CD4-positive, alpha-beta T cell treated with Interleukin-4 for 4 hours (primary cell): ENCODE measurements at regions not wholly inside any gene's neighbourhood (a gene's known extent, or its start where the extent isn't known, plus 50 kb on each side); places are given as distances from the start of the nearest gene placed in this dataset.
"Not testable (repeated sequence)": the region's sequence is repeated elsewhere in the genome, so short reads cannot be mapped to it uniquely, and the experiment has no call there.

Experiments used
- DNase-seq: peaks from one replicate; pipeline ENCODE4 v3.0.0-alpha.2; 2020

DNA sequence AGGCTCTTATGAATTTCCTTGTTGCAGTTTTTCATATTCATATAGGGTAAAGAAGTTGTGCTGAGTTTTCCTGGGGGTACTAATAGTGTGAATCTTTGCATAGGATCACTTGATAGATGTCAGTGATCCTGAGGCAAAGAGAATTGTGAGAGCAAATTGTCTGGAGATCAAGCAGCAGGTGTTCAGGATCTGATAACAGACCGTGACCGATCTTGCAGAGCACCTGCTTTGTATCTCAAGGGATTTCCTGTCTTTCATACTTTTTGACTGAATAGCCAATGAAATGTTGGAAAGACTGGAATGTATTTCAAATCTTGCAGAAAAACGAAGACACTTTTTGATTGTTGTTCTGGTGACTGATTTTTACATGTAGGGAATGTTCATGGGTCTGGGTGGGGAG, 914.5 kb downstream of the STIM2 start:
- DNase-seq: no peak

- no peak for DNase-seq
Observed at GRCh38 chr4:27779827-27780226, 919.2 kb downstream of the STIM2 start.

DNA sequence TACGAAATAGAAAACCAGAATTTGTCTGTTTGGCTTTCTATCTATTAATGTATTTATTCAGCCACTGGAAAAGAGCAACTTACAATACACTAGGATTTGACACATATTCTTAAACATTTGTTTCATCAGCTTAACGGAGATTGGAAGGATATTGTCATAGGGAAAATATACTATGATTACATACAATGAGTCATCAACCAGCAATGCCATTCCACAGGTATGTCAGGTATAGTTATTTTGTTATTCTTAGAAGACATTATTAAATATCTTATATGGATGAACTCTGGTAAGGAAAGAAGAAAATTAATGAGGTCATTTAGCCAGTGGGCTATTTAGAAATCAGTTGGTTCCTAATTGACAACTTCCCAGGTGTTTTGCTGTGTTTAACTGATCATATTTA, 926.6 kb downstream of the STIM2 start:
- DNase-seq: no peak

DNA sequence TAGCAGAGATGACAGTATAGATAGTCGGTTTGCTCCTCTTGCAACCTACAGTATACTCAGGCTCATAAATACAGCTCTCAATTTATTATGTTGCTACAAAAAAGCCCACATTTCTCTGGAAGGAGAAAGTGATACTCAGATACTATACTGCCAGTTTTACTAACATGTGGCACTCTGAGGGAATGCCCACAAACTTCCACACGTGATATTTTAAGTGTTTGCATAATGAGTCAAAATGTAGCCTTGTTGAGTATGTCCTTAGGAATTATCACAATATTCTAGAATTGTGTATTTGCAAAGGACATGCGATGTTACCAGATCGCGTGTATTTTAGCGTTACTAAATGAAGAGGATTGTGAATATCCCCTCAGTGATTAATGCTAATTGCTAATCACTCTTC, 929.1 kb downstream of the STIM2 start:
- no peak for DNase-seq

GRCh38 chr4:27790911-27791310, 930.3 kb downstream of the STIM2 start:
- DNase-seq: no peak

- no peak for DNase-seq
Observed at GRCh38 chr4:27791640-27792039, 931.0 kb downstream of the STIM2 start.

DNA sequence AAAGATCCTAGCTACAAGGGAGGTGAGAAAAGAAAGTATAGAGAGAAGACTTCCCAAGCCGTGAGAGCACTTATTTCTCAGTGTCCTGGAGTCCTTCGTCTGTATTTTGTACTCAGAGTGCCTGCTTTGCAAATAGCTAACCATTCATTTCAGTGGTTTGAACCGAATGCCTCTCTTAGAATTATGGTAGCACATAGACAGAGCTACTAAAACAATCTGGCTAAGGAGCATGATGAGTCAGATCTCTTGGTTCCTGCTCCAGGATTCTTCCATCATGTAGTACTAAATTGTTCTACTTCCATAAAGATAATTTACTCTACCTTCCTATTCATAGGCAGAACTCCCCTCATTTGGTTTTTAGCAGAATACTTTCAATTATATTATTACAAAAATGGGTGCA, 946.6 kb downstream of the STIM2 start:
- no peak for DNase-seq

DNA sequence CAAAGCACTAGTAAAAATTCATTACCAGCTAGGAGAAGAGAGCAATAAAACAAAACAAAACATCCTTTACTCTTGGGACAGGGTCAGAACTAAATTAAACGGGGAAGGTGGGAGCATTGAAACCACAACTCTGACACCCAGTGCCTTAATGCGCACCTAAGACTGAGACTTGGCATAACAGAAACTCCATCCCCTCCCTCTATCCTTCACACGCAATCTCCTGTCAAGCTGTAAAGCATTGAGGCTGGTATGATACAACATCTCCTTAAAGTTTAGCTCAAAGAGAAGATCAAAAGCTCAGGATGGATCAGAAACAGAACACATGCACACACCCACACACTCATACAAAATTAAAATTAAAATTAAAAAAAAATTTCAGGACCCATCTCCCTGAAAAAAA, 951.3 kb downstream of the STIM2 start:
- DNase-seq: no peak

DNA sequence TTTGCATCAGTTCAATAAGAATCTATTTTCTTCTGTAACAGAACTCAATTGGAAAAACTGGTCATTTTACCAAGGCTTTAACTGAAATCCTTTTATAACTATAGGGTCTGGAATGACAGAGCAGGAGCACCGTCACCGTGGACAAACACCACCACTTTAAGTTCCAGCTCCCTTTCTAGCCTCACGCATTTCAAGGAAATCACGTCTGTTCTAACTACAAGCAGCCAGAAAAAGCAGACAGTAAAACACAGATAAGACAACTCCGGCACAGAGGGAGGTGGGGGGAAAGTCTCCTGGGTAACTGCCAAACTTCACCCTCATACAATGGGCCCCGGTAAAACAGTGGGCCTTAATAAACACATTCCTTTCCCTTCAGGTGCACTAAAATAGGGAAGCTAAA, 952.6 kb downstream of the STIM2 start:
- not testable (repeated sequence) for DNase-seq

GRCh38 chr4:27813699-27814425, 953.2 kb downstream of the STIM2 start:
- not testable (repeated sequence) for DNase-seq

DNA sequence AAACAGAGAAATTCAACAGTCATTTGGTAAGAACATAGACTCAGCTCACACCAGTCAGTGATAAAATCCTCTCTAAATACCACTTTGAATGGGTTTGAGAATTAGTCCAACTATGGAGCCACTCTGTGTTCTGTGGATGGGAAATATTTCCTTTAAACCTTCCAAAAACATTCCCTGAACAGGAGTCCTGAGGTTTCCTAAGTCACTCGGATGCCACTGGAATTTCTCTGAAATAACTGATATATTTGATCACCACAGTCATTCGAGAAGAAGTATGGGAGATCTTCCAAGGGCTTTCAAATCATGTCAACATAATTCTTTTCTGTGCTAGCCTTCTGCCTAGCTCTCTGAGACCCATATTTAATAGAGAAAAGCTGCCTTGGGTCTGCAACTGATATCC, 958.6 kb downstream of the STIM2 start:
- DNase-seq: no peak

- DNase-seq: no peak
Observed at GRCh38 chr4:27828843-27829242, 968.2 kb downstream of the STIM2 start.

DNA sequence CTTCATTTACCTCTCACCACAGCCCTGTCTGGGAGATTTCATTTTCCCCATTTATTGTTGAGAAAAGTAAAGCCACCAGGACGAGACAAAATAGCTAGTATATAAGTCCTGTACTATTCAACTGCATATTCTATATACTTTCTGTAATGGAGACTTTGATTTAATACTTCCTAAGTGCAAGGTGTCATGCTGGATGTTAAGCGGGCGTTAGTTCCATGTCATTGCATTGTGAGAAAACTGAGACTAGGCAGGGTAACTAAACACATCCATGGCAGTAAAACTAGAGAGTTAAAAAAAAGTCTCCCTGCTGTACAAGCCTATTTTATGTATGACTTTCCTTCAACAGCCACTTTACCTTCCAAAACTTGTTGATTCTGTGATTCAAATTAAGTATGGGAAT, 969.6 kb downstream of the STIM2 start:
- DNase-seq: no peak

DNA sequence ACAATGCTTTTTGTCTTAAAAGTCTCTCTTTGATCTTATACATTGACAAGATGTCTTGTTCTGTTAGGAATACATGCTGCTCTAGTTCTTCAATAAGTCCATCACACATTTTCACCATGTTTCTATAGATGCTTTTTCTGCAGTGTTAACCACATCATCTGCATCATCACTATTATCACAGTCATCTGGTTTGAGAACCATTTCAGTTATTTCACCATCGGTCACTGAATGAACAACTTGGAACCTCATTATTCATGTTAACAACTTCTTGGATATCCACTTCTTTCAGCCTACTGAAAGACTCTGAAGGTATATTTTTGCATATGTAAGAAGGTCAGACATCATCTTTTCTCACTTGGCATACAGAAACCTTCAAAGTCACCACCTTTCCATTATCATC, 975.2 kb downstream of the STIM2 start:
- DNase-seq: no peak

DNA sequence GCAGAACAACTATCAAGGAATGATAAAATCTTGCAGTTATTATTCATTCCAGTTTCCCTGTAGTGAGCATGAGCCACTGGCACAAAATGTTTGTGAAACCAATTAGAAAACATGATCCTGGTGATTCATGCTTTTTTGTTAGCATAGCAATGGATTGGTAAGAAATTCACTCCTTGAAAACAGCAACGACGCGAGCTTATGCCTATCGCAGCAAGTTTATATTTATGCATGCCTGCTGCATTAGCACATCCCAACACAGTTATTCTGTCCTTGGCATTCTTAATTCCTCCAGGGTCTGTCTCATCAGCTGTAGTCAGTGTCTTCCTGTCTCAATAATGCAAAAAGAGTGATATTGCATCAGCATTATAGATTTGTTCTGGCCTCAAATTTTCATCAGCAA, 975.9 kb downstream of the STIM2 start:
- DNase-seq: no peak

GRCh38 chr4:27843776-27844175, 983.1 kb downstream of the STIM2 start:
- no peak for DNase-seq

DNA sequence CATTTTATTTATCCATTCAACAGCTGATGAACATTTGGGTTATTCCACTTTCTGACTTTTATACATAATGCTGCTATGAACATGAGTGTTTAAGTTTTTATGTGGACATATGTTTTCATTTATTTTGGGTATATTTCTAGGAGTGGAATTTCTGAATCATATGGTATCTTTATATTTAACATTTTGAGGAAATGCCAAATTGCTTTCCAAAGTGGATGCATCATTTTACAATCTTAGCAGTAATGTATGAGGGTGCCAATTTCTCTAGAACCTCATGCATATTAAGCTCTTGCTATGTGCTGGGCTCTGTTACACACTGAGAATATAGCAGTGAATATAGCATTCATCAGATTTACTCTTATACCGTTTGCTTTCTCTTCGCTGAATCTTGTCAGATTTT, 983.7 kb downstream of the STIM2 start:
- DNase-seq: no peak

DNA sequence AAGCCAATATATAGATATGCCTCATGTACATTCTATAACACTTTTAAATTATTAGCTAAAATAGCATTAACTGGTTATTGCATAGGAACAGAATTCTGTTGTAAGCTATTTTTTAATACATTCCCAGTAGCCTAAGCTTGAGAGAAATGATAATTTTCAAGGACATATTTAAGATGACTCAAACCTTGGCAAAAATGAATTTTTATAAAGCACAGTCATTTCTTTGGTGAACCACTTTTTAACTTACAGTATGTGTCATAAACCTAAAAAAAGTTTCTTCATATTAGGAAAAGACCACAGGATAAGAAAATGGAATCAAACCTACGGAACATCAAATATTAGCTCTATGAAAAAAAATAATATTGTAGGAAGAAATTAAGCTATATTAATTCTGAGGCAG, 986.3 kb downstream of the STIM2 start:
- DNase-seq: no peak

- DNase-seq: no peak
Observed at GRCh38 chr4:27861381-27861787, 1000.7 kb downstream of the STIM2 start.

DNA sequence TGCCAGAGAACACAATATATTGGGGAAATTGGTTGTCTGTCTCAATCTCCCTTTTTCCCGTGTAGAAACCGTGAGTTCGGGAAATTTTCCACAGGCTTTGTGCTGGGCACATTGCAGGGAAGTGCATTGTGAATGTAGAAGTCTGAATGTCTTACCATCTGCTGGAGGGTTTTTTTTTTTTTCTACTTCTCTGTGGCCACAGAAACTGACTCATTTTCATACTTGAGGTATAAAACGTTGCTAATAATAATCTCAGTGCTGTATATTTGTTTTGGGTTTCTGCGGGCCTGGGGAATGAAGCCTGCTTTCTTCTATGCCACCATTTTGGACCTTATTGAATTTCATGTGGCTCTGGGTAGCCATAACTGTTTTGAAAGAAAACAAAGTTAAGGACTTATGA, 1001.2 kb downstream of the STIM2 start:
- DNase-seq: no peak

- no peak for DNase-seq
Observed at GRCh38 chr4:27873596-27873995, 1013.0 kb downstream of the STIM2 start.

- no peak for DNase-seq
Observed at GRCh38 chr4:27881705-27882104, 1021.1 kb downstream of the STIM2 start.

- DNase-seq: no peak
Observed at GRCh38 chr4:27886120-27886519, 1025.5 kb downstream of the STIM2 start.

DNA sequence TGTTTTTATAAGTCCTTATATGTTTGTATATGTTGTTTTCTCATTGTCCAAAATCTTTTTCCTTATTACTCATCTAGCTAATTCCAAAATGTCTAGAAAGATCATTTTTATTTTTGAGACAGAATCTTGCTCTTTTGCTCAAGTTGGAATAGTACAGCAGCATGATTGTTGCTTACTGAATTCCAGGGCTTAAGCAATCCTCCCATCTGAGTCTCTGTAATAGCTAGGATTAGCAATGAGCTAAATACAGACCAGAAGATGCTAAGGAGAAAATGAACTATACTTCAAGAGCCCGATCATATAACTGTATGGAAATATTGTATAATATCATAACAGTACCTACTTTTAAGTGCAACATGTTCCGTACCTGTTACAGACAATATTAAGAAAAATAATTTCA, 1027.0 kb downstream of the STIM2 start:
- no peak for DNase-seq

- no peak for DNase-seq
Observed at GRCh38 chr4:27888505-27888904, 1027.9 kb downstream of the STIM2 start.

DNA sequence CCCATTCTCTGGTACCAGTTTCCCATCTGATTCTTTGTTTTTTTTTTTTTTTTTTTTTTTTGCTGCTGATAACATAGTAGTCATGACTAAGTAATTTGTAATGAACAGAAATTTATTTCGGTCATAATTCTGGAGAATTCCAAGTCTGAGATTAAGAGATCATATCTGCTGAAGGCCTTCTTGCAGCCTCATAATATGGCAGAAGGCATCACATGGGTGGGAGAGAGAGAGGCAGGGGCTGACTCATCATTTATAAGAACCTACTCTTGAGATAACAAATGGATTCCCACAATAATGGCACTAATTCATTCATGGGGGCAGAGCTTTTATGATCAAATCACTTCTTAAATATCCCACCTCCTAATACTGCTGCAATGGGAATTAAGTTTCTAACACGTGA, 1034.3 kb downstream of the STIM2 start:
- DNase-seq: no peak
